OCI-LY7 (cell line): ENCODE measurements at regions not wholly inside any gene's neighbourhood (a gene's known extent, or its start where the extent isn't known, plus 50 kb on each side); places are given as distances from the start of the nearest gene placed in this dataset.

ENCODE experiments used
- BruUV-seq: library from RNA; stranded (reverse); fragments of 400-500 nt; replicated peaks from 2 replicates; lab custom pipeline; 2021; lab: Mats Ljungman, UMichigan
- CTCF ChIA-PET: fragments of 300-600 bp; sonication (Branson Sonifier 250); formaldehyde crosslinking; loops from one replicate; lab custom pipeline; 2022; ENCODE audit warnings: antibody characterized with exemption; ENCODE audit not compliant: unreplicated experiment; lab: Charles Lee
- POLR2A ChIA-PET: fragments of 300-600 bp; sonication (Branson Sonifier 250); formaldehyde crosslinking; loops from one replicate; lab custom pipeline; 2022; ENCODE audit warnings: antibody characterized with exemption; lab: Charles Lee
- DNase-seq: peaks from one replicate; pipeline ENCODE4 v3.0.0-alpha.2; 2015; ENCODE audit warnings: low spot score
- H2AFZ ChIP-seq: fragments of 200-600 bp; sonication (generic), shearing (Covaris generic); 2 replicates; pipeline ENCODE4 v1.6.1; 2014; ENCODE audit warnings: mild to moderate bottlenecking, antibody characterized with exemption, low read length, moderate library complexity
- H3K27ac ChIP-seq: fragments of 200-600 bp; sonication (generic); 2 replicates; pipeline ENCODE4 v1.5.1; 2014; ENCODE audit warnings: mixed run types, low read depth, mild to moderate bottlenecking, moderate library complexity, low read length, inconsistent platforms; ENCODE audit not compliant: poor library complexity, severe bottlenecking
- H3K36me3 ChIP-seq: fragments of 200-600 bp; sonication (generic); 2 replicates; pipeline ENCODE4 v1.6.1; 2014; ENCODE audit warnings: mild to moderate bottlenecking, antibody characterized with exemption, low read length, moderate library complexity, mixed read lengths; ENCODE audit not compliant: insufficient read depth
- H3K4me1 ChIP-seq: fragments of 200-600 bp; sonication (generic); 2 replicates; pipeline ENCODE4 v1.5.1; 2014; ENCODE audit warnings: mild to moderate bottlenecking, low read length; ENCODE audit not compliant: insufficient read depth, poor library complexity, severe bottlenecking
- H3K4me2 ChIP-seq: fragments of 200-600 bp; sonication (generic); 2 replicates; pipeline ENCODE4 v1.6.1; 2014; ENCODE audit warnings: mild to moderate bottlenecking, low read length
- H3K4me3 ChIP-seq: fragments of 200-600 bp; sonication (generic); 2 replicates; pipeline ENCODE4 v1.5.1; 2014; ENCODE audit warnings: mild to moderate bottlenecking, low read depth, low read length; ENCODE audit not compliant: poor library complexity, severe bottlenecking
- H3K79me2 ChIP-seq: fragments of 200-600 bp; sonication (generic); 2 replicates; pipeline ENCODE4 v1.6.1; 2016; ENCODE audit warnings: low read depth, mild to moderate bottlenecking, low read length, moderate library complexity, mixed read lengths; ENCODE audit not compliant: insufficient read depth
- H3K9me2 ChIP-seq: fragments of 200-600 bp; sonication (generic); 2 replicates; pipeline ENCODE4 v1.6.1; 2016; ENCODE audit warnings: mild to moderate bottlenecking, low read length, mixed read lengths; ENCODE audit not compliant: insufficient read depth
- H3K9me3 ChIP-seq: fragments of 200-600 bp; sonication (generic); 2 replicates; pipeline ENCODE4 v1.6.1; 2014; ENCODE audit warnings: mild to moderate bottlenecking, mixed run types, low read length, mixed read lengths
- H4K20me1 ChIP-seq: fragments of 200-600 bp; sonication (generic); 2 replicates; pipeline ENCODE4 v1.6.1; 2014; ENCODE audit warnings: mild to moderate bottlenecking, antibody characterized with exemption, low read length, moderate library complexity, mixed read lengths; ENCODE audit not compliant: insufficient read depth
- CTCF ChIP-seq: fragments of 200-600 bp; sonication (generic); conservative IDR thresholded peaks from 2 replicates; pipeline ENCODE4 v1.5.1; 2014; ENCODE audit warnings: mild to moderate bottlenecking, antibody characterized with exemption, low read length, moderate library complexity, mixed read lengths
- EZH2phosphoT487 ChIP-seq: fragments of 200-600 bp; sonication (generic); IDR thresholded peaks from 2 replicates; pipeline ENCODE4 v1.6.1; 2018; ENCODE audit warnings: low read depth, borderline replicate concordance, mild to moderate bottlenecking, mixed run types, antibody characterized with exemption, low read length, moderate library complexity, mixed read lengths
- intact Hi-C: fragments of 100-400 bp; cut with micrococcal nuclease; formaldehyde crosslinking; loops from one replicate; pipeline ENCODE4 v1.10.0; 2022; ENCODE audit not compliant: unreplicated experiment

GRCh38 chr14:98728836-98729235, 543.2 kb downstream of the BCL11B start:
- H3K4me2 ChIP-seq, result no peak overlapping the region
- no peak overlapping the region for H3K4me3 ChIP-seq
- H3K9me3 ChIP-seq, result no peaks in the 10 kb centered on the region
- H2AFZ ChIP-seq, result no peak overlapping the region
- H3K9me2 ChIP-seq, result no peaks in the 10 kb centered on the region
- intact Hi-C loops, result loop anchor here (10.0 kb wide), 1 partner anchor 196 kb away; no protein-coding TSS in a partner anchor
- H3K4me1 ChIP-seq, result peaks cover 21% of the 10 kb centered on the region
- TF ChIP-seq EZH2phosphoT487 (no peak), CTCF (no peak)
- H3K79me2 ChIP-seq, result no peaks in the 10 kb centered on the region
- POLR2A ChIA-PET, result no interaction called here
- CTCF ChIA-PET, result no interaction called here
- H3K36me3 ChIP-seq, result no peaks in the 10 kb centered on the region
- BruUV-seq, result no TSS peak
- H4K20me1 ChIP-seq, result no peaks in the 10 kb centered on the region
- no peak for DNase-seq
- H3K27ac ChIP-seq, result no peak overlapping the region

DNA sequence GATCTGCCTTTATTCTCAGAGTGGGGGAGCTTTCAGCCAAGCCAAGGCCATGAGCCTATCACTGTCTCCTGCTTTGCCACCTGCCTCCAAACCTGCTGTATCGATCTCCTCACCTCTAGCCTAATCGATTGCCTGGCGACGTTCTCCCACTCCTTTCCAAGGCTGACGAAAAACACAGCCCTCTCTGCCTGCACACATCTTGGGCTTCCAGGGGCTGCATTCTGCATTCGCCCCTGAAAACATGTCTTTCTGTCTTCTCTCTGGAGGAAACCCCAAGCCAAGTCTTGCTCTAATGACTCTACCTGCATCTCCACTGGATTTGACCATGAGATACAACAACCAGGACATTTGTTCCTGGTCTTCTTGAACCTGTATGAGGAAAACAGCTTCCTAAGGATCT, 540.7 kb downstream of the BCL11B start:
- Histone ChIP-seq H3K4me2 (no peak overlapping the region), H3K4me3 (no peak overlapping the region), H4K20me1 (no peaks in the 10 kb centered on the region), H3K27ac (no peak overlapping the region), H3K9me3 (no peaks in the 10 kb centered on the region), H2AFZ (no peak overlapping the region), H3K4me1 (peaks cover 2% of the 10 kb centered on the region), H3K36me3 (no peaks in the 10 kb centered on the region), H3K9me2 (no peaks in the 10 kb centered on the region), H3K79me2 (no peaks in the 10 kb centered on the region)
- intact Hi-C loops, result no loop called here
- BruUV-seq, result no TSS peak
- POLR2A ChIA-PET, result no interaction called here
- DNase-seq, result no peak
- TF ChIP-seq EZH2phosphoT487 (no peak), CTCF (no peak)
- CTCF ChIA-PET, result no interaction called here

DNA sequence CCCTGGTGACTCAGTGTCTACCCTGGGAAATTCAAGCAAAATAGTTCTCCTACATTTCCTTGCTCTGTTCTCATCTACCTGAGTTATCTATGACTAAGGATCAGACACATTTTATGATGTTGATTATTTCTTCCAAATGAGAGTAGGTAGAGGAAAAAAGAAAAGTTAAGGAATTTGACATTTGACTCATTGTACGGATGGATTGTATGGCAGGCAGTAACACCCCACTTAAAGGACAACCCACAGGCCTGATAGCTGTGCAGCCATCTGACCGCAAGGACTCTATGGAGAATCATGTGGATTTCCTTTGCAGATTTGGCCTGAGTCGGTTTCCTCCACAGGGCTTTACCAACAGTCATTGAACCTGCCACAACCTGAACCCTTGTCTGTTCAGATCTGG, 540.3 kb downstream of the BCL11B start:
- H4K20me1 ChIP-seq, result no peaks in the 10 kb centered on the region
- H3K4me1 ChIP-seq, result no peaks in the 10 kb centered on the region
- TF ChIP-seq EZH2phosphoT487 (no peak), CTCF (no peak)
- intact Hi-C loops, result no loop called here
- no peak overlapping the region for H3K4me3 ChIP-seq
- BruUV-seq, result no TSS peak
- no peak overlapping the region for H3K27ac ChIP-seq
- no peaks in the 10 kb centered on the region for H3K9me2 ChIP-seq
- H3K36me3 ChIP-seq, result no peaks in the 10 kb centered on the region
- no peaks in the 10 kb centered on the region for H3K9me3 ChIP-seq
- no peak overlapping the region for H3K4me2 ChIP-seq
- H3K79me2 ChIP-seq, result no peaks in the 10 kb centered on the region
- no peak overlapping the region for H2AFZ ChIP-seq
- POLR2A ChIA-PET, result no interaction called here
- CTCF ChIA-PET, result no interaction called here
- DNase-seq, result no peak
